BJ (cell line): ENCODE measurements at regions not wholly inside any gene's neighbourhood (a gene's known extent, or its start where the extent isn't known, plus 50 kb on each side); places are given as distances from the start of the nearest gene placed in this dataset.

Experiments used
- CTCF ChIA-PET: fragments of 350-600 bp; formaldehyde crosslinking; extraction: SDS; loops from one replicate; lab custom pipeline; 2021; ENCODE audit warnings: antibody characterized with exemption, inconsistent platforms; lab: Yijun Ruan, JAX
- POLR2A ChIA-PET: fragments of 300-600 bp; sonication (Branson Sonifier 250); formaldehyde crosslinking; extraction: SDS; loops from one replicate; lab custom pipeline; 2021; ENCODE audit warnings: antibody characterized with exemption; lab: Charles Lee
- DNase-seq: peaks from one replicate; pipeline ENCODE4 v3.0.0-alpha.2; 2011; ENCODE audit warnings: low read depth
- H3K27me3 ChIP-seq: 2 replicates; pipeline ENCODE4 v1.6.0; 2011; ENCODE audit warnings: low read length; ENCODE audit not compliant: control insufficient read depth, insufficient read depth
- H3K36me3 ChIP-seq: 2 replicates; pipeline ENCODE4 v1.5.1; 2011; ENCODE audit warnings: low read length; ENCODE audit not compliant: control insufficient read depth, insufficient read depth
- H3K4me3 ChIP-seq: 2 replicates; pipeline ENCODE4 v1.5.1; 2011; ENCODE audit warnings: low read depth, mild to moderate bottlenecking, control low read depth, low read length
- TF ChIP-seq, protein P1 (sequence below): IDR thresholded peaks from 2 replicates; pipeline ENCODE4 v1.5.1; 2011; ENCODE audit warnings: low read depth, mild to moderate bottlenecking, control low read depth, inconsistent platforms, low read length, moderate library complexity; ENCODE audit not compliant: insufficient read depth

GRCh38 chr11:97445561-97445960 lies 1055.7 kb downstream of the JRKL start:
- POLR2A ChIA-PET, result no interaction called here
- Histone ChIP-seq H3K4me3 (no peak overlapping the region), H3K36me3 (no peaks in the 10 kb centered on the region), H3K27me3 (no peaks in the 10 kb centered on the region)
- no peak for DNase-seq
- TF ChIP-seq, protein P1, sequence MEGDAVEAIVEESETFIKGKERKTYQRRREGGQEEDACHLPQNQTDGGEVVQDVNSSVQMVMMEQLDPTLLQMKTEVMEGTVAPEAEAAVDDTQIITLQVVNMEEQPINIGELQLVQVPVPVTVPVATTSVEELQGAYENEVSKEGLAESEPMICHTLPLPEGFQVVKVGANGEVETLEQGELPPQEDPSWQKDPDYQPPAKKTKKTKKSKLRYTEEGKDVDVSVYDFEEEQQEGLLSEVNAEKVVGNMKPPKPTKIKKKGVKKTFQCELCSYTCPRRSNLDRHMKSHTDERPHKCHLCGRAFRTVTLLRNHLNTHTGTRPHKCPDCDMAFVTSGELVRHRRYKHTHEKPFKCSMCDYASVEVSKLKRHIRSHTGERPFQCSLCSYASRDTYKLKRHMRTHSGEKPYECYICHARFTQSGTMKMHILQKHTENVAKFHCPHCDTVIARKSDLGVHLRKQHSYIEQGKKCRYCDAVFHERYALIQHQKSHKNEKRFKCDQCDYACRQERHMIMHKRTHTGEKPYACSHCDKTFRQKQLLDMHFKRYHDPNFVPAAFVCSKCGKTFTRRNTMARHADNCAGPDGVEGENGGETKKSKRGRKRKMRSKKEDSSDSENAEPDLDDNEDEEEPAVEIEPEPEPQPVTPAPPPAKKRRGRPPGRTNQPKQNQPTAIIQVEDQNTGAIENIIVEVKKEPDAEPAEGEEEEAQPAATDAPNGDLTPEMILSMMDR, result no peak
- CTCF ChIA-PET, result no interaction called here

DNA sequence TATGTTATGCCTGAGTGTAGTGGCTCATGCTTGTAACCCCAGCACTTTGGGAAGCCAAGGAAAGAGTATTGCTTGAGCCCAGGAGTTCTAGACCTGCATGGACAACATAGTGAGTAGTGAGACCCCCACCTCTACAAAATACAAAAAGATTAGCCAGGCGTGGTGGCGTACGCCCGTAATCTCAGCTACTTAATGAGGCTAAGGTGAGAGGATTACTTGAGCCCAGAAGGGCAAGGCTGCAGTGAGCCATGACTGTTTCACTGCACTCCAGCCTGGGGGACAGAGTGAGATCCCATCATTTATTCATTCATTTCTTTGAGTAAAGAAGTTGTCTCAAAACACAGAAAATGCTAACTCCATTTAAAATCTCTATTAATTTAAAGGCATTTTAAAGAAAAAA lies 1061.6 kb downstream of the JRKL start:
- Histone ChIP-seq H3K27me3 (no peaks in the 10 kb centered on the region), H3K4me3 (no peak overlapping the region), H3K36me3 (no peaks in the 10 kb centered on the region)
- TF ChIP-seq, protein P1, result no peak
- no peak for DNase-seq
- ChIA-PET CTCF (no interaction called here), POLR2A (no interaction called here)

DNA sequence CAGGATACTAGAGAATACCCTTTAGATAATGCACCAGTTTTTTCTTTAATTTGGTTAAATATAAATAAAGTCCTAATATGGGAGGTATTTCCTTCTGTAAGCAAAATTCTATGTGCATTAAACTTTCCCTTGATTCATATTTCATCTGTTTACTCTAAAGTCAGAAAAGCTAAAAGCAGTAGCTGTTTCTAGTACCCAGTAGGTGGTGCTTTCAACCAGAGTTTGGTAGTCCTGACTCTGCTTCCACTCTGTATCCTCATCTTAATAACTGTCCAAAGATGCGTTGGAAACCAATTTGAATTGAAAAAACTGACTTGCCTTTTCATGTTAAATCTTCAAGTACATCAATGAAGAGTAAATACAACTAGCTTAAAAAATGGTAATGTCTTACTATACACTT lies 1065.2 kb downstream of the JRKL start:
- H3K4me3 ChIP-seq, result no peak overlapping the region
- ChIA-PET POLR2A (no interaction called here), CTCF (no interaction called here)
- no peak for DNase-seq
- no peaks in the 10 kb centered on the region for H3K27me3 ChIP-seq
- no peaks in the 10 kb centered on the region for H3K36me3 ChIP-seq
- TF ChIP-seq, protein P1, result no peak

- ChIA-PET CTCF (no interaction called here), POLR2A (no interaction called here)
- DNase-seq, result no peak
- TF ChIP-seq, protein P1, result no peak
- no peaks in the 10 kb centered on the region for H3K27me3 ChIP-seq
- H3K4me3 ChIP-seq, result no peak overlapping the region
- H3K36me3 ChIP-seq, result no peaks in the 10 kb centered on the region
These were observed 1070.3 kb downstream of the JRKL start for GRCh38 chr11:97460091-97460490.

- Histone ChIP-seq H3K36me3 (no peaks in the 10 kb centered on the region), H3K27me3 (no peaks in the 10 kb centered on the region), H3K4me3 (no peak overlapping the region)
- no peak for DNase-seq
- ChIA-PET CTCF (no interaction called here), POLR2A (no interaction called here)
- TF ChIP-seq, protein P1, result no peak
These were observed 1071.4 kb downstream of the JRKL start for GRCh38 chr11:97461044-97461880.
